Fibroblast of the conjunctiva (primary cell): ENCODE measurements at regions not wholly inside any gene's neighbourhood (a gene's known extent, or its start where the extent isn't known, plus 50 kb on each side); places are given as distances from the start of the nearest gene placed in this dataset.

Experiments used
- DNase-seq: peaks from one replicate; pipeline ENCODE4 v3.0.0-alpha.2; 2010; ENCODE audit warnings: low read depth

GRCh38 chr18:55780586-55781071 is 192.6 kb upstream of the TCF4 start:
- no peak for DNase-seq

GRCh38 chr18:55779691-55780585 is 191.9 kb upstream of the TCF4 start:
- DNase-seq, result no peak

- no peak for DNase-seq
Observed at GRCh38 chr18:55778788-55779690, 191.0 kb upstream of the TCF4 start.

GRCh38 chr18:55777666-55778304 is 189.8 kb upstream of the TCF4 start:
- DNase-seq, result no peak

GRCh38 chr18:55775972-55776371 is 188.0 kb upstream of the TCF4 start:
- DNase-seq, result no peak

- no peak for DNase-seq
Observed at GRCh38 chr18:55774505-55774904, 186.5 kb upstream of the TCF4 start.

- no peak for DNase-seq
Observed at GRCh38 chr18:55768255-55768654, 180.3 kb upstream of the TCF4 start.

- DNase-seq, result no peak
Observed at GRCh38 chr18:55764386-55764785, 176.4 kb upstream of the TCF4 start.

- DNase-seq, result no peak
Observed at GRCh38 chr18:55763805-55764204, 175.8 kb upstream of the TCF4 start.

GRCh38 chr18:55763298-55763697 is 175.3 kb upstream of the TCF4 start:
- DNase-seq, result no peak

- no peak for DNase-seq
Observed at GRCh38 chr18:55762424-55762823, 174.4 kb upstream of the TCF4 start.

- no peak for DNase-seq
Observed at GRCh38 chr18:55753643-55754263, 165.8 kb upstream of the TCF4 start.

GRCh38 chr18:55751476-55751875 is 163.5 kb upstream of the TCF4 start:
- no peak for DNase-seq

- no peak for DNase-seq
Observed at GRCh38 chr18:55748227-55748738, 160.3 kb upstream of the TCF4 start.

- DNase-seq, result no peak
Observed at GRCh38 chr18:55744206-55744605, 156.2 kb upstream of the TCF4 start.

- DNase-seq, result no peak
Observed at GRCh38 chr18:55743736-55744135, 155.7 kb upstream of the TCF4 start.

- DNase-seq, result no peak
Observed at GRCh38 chr18:55743133-55743532, 155.1 kb upstream of the TCF4 start.

- no peak for DNase-seq
Observed at GRCh38 chr18:55739488-55739887, 151.5 kb upstream of the TCF4 start.

- no peak for DNase-seq
Observed at GRCh38 chr18:55738483-55739114, 150.6 kb upstream of the TCF4 start.

GRCh38 chr18:55737781-55738468 is 149.9 kb upstream of the TCF4 start:
- no peak for DNase-seq

- no peak for DNase-seq
Observed at GRCh38 chr18:55737266-55737665, 149.3 kb upstream of the TCF4 start.
